T-helper 1 cell (primary cell): ENCODE measurements at regions not wholly inside any gene's neighbourhood (a gene's known extent, or its start where the extent isn't known, plus 50 kb on each side); places are given as distances from the start of the nearest gene placed in this dataset.

ENCODE experiments used
- DNase-seq, 5 donors: peaks; one replicate each; pipeline ENCODE4 v3.0.0-alpha.2; 2012 to 2020

- no peak for DNase-seq
Observed at GRCh38 chr2:550860-551567, 126.2 kb downstream of the TMEM18 start.

GRCh38 chr2:545711-546650 lies 131.2 kb downstream of the TMEM18 start:
- DNase-seq, result no peak

- DNase-seq, result no peak
Observed at GRCh38 chr2:545228-545627, 132.0 kb downstream of the TMEM18 start.

- no peak for DNase-seq
Observed at GRCh38 chr2:538646-539045, 138.6 kb downstream of the TMEM18 start.

- no peak for DNase-seq
Observed at GRCh38 chr2:535222-535621, 142.0 kb downstream of the TMEM18 start.

- DNase-seq, result no peak
Observed at GRCh38 chr2:529852-530251, 147.4 kb downstream of the TMEM18 start.

- no peak for DNase-seq
Observed at GRCh38 chr2:529424-529823, 147.8 kb downstream of the TMEM18 start.

- DNase-seq, result no peak
Observed at GRCh38 chr2:527581-527980, 149.6 kb downstream of the TMEM18 start.

GRCh38 chr2:526918-527317 lies 150.3 kb downstream of the TMEM18 start:
- DNase-seq, result no peak

GRCh38 chr2:525611-526010 lies 151.6 kb downstream of the TMEM18 start:
- DNase-seq, result no peak

GRCh38 chr2:525021-525420 lies 152.2 kb downstream of the TMEM18 start:
- DNase-seq, result no peak

- no peak for DNase-seq
Observed at GRCh38 chr2:524442-524841, 152.8 kb downstream of the TMEM18 start.

GRCh38 chr2:523698-524270 lies 153.4 kb downstream of the TMEM18 start:
- no peak for DNase-seq

GRCh38 chr2:522776-523175 lies 154.4 kb downstream of the TMEM18 start:
- no peak for DNase-seq

- no peak for DNase-seq
Observed at GRCh38 chr2:521853-522530, 155.2 kb downstream of the TMEM18 start.

GRCh38 chr2:520663-521340 lies 156.4 kb downstream of the TMEM18 start:
- no peak for DNase-seq

- DNase-seq, result no peak
Observed at GRCh38 chr2:516944-517343, 160.3 kb downstream of the TMEM18 start.

- DNase-seq, result no peak
Observed at GRCh38 chr2:516131-516530, 161.1 kb downstream of the TMEM18 start.

GRCh38 chr2:515441-516127 lies 161.6 kb downstream of the TMEM18 start:
- no peak for DNase-seq

- DNase-seq, result no peak
Observed at GRCh38 chr2:513981-514706, 163.1 kb downstream of the TMEM18 start.

GRCh38 chr2:510839-511238 lies 166.4 kb downstream of the TMEM18 start:
- no peak for DNase-seq
